KOPT-K1 (cell line): ENCODE measurements at regions not wholly inside any gene's neighbourhood (a gene's known extent, or its start where the extent isn't known, plus 50 kb on each side); places are given as distances from the start of the nearest gene placed in this dataset.

Experiments
- H3K27ac ChIP-seq: fragments of 200-600 bp; sonication (generic); 2 replicates; pipeline ENCODE4 v1.5.1; 2016; ENCODE audit warnings: antibody characterized with exemption, mild to moderate bottlenecking, low read depth, low read length; ENCODE audit not compliant: poor library complexity, severe bottlenecking
- H3K36me3 ChIP-seq: fragments of 200-600 bp; sonication (generic); 2 replicates; pipeline ENCODE4 v1.5.1; 2017; ENCODE audit warnings: antibody characterized with exemption, mild to moderate bottlenecking, low read length, moderate library complexity; ENCODE audit not compliant: insufficient read depth
- H3K9me3 ChIP-seq: fragments of 200-600 bp; sonication (generic); 2 replicates; pipeline ENCODE4 v1.5.1; 2017; ENCODE audit warnings: antibody characterized with exemption, low read length, mild to moderate bottlenecking; ENCODE audit not compliant: insufficient read depth, poor library complexity, severe bottlenecking

- Histone ChIP-seq H3K36me3 (no peaks in the 10 kb centered on the region), H3K9me3 (no peaks in the 10 kb centered on the region), H3K27ac (no peak overlapping the region)
Measured at GRCh38 chr13:74886502-74886901, 595.5 kb downstream of the TBC1D4 start.

GRCh38 chr13:74883834-74884233, 598.1 kb downstream of the TBC1D4 start:
- no peak overlapping the region for H3K27ac ChIP-seq
- H3K9me3 ChIP-seq = no peaks in the 10 kb centered on the region
- H3K36me3 ChIP-seq = no peaks in the 10 kb centered on the region

DNA sequence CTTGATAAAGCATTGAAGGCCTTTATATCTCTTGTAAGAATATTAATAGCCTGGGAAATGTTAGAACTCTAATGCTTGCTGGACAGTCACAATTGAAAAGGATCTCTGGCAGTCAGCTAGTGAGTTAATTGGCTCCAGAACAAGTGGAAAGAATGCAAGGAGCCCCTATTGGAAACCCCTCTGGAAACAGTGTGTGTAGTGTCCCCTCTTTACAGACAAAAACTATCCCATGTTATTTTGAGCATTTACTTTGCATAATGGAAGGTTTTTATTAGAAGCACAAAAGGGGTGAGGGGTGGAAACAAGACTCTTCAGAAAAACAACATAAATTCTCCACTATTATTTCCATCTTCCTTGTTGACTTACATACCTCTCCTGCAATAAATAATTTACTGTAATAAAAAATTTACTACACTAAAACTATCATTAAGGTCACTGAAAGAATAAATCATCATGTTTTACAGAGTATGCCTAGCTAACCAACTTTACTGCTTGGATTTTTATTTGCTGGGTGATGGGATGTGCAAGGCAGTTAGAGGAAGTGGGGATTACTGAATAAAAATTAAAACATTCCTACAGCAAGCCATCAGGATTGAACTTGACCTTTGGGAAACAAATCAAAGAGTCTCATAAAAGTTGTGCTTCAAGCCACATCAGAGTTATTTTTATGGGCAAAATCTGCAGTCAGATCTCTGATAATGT, 610.4 kb downstream of the TBC1D4 start:
- Histone ChIP-seq H3K9me3 (no peaks in the 10 kb centered on the region), H3K36me3 (no peaks in the 10 kb centered on the region), H3K27ac (no peak overlapping the region)

- no peaks in the 10 kb centered on the region for H3K36me3 ChIP-seq
- no peak overlapping the region for H3K27ac ChIP-seq
- H3K9me3 ChIP-seq = no peaks in the 10 kb centered on the region
Measured at GRCh38 chr13:74870865-74871264, 611.1 kb downstream of the TBC1D4 start.

DNA sequence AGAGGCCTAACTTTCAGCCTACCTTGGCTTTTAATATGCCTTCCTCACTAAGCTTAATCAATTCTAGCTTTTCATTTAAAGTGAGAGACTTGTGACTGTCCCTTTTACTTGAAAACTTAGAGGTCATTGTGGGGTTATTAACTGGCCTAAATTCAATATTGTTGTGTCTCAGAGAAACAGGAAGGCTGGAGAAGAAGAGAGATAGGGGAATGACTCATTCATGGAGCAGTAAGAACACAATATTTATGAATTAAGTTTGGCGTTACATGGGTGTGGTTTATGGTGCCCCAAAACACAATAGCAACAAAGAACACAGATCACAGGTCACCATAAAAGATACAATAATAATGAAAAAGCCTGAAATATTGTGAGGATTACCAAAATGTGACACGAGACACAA, 612.1 kb downstream of the TBC1D4 start:
- no peak overlapping the region for H3K27ac ChIP-seq
- no peaks in the 10 kb centered on the region for H3K9me3 ChIP-seq
- no peaks in the 10 kb centered on the region for H3K36me3 ChIP-seq

DNA sequence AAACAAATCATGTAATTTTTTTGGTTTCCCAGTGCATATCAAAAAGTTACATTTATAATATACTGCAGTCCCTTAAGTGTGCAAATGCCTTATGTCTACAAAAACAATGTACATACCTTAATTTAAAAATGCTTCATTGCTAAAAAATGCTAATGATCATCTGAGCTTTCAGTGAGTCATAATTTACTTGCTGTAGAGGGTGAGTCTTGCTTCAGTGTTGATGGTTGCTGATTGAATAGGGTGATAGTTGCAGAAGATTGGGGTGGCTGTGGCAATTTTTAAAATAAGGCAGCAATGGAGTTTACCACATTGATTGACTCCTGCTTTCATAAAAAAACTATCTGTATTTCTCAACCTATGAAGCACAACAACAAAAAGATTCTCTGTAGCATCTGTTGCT, 613.9 kb downstream of the TBC1D4 start:
- H3K36me3 ChIP-seq = no peaks in the 10 kb centered on the region
- H3K27ac ChIP-seq = no peak overlapping the region
- no peaks in the 10 kb centered on the region for H3K9me3 ChIP-seq

- Histone ChIP-seq H3K27ac (no peak overlapping the region), H3K36me3 (no peaks in the 10 kb centered on the region), H3K9me3 (no peaks in the 10 kb centered on the region)
Measured at GRCh38 chr13:74867460-74867859, 614.5 kb downstream of the TBC1D4 start.

DNA sequence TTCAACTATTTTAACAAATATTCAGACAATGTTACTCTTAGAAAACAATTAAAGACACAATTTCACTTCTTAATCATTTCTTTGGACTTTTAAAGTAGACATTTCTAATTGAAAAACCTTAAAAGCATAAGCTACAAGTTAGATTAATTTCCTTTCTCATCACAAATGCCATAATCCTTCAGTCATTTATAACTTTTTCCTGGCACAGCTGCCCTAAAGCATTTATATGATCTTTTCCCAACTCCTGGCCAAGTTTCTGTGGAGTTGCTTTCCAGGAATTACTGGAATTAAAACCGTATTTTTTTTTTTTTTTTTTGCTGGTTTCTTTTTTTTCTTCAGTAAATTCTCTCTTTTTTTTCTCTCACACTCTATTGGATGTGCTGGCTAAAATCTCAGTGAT, 615.9 kb downstream of the TBC1D4 start:
- Histone ChIP-seq H3K27ac (no peak overlapping the region), H3K9me3 (no peaks in the 10 kb centered on the region), H3K36me3 (no peaks in the 10 kb centered on the region)

GRCh38 chr13:74865656-74866055, 616.3 kb downstream of the TBC1D4 start:
- H3K9me3 ChIP-seq = no peaks in the 10 kb centered on the region

GRCh38 chr13:74860789-74861188, 621.2 kb downstream of the TBC1D4 start:
- no peaks in the 10 kb centered on the region for H3K36me3 ChIP-seq
- no peak overlapping the region for H3K27ac ChIP-seq
- H3K9me3 ChIP-seq = no peaks in the 10 kb centered on the region

More at GRCh38 chr13:74865656-74866055, 616.3 kb downstream of the TBC1D4 start:
- Histone ChIP-seq H3K27ac (no peak overlapping the region), H3K36me3 (no peaks in the 10 kb centered on the region)

GRCh38 chr13:74850893-74851292, 631.1 kb downstream of the TBC1D4 start:
- Histone ChIP-seq H3K9me3 (no peaks in the 10 kb centered on the region), H3K36me3 (no peaks in the 10 kb centered on the region), H3K27ac (no peak overlapping the region)

DNA sequence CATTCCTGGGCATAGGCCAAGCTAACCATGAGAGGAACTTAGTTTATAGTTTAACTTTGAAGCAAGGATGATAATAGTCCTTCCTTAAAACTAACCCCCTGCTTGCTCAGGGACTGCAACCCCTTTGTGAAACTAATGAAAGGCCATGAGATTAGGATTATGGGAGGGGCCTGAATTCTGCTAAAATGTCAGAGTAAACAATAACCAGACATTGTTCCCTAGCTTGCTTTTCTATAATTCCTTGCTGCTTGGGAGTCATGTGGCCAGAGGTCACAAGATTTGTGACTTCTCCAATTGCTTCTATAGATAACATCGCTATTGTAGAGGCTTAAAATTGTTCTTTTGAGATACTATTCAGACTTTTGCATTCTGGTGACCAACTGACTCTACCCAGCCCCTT, 634.0 kb downstream of the TBC1D4 start:
- no peaks in the 10 kb centered on the region for H3K36me3 ChIP-seq
- H3K27ac ChIP-seq = no peak overlapping the region

DNA sequence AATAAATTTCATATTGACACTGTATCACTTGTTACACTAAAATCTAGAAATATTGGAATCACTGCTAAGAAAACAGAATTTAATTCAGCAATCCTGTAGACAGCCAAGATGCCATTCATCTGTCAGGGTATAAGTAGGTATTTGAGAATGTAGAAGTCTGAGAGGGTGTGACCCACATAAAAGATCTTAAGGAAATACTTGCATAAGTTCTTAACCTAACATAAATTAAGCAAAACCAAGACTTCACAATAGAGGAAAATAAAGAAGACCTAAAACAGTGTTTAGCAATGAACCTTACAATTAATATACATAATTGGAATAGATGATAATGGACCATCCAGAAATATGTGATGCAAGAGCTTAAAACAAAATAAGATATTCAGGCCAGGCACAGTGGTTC, 636.2 kb downstream of the TBC1D4 start:
- Histone ChIP-seq H3K27ac (no peak overlapping the region), H3K9me3 (no peaks in the 10 kb centered on the region), H3K36me3 (no peaks in the 10 kb centered on the region)

More for the DNA sequence above, 634.0 kb downstream of the TBC1D4 start:
- H3K9me3 ChIP-seq = no peaks in the 10 kb centered on the region

- no peaks in the 10 kb centered on the region for H3K36me3 ChIP-seq
- H3K27ac ChIP-seq = no peak overlapping the region
- no peaks in the 10 kb centered on the region for H3K9me3 ChIP-seq
Measured at GRCh38 chr13:74841651-74842050, 640.3 kb downstream of the TBC1D4 start.

DNA sequence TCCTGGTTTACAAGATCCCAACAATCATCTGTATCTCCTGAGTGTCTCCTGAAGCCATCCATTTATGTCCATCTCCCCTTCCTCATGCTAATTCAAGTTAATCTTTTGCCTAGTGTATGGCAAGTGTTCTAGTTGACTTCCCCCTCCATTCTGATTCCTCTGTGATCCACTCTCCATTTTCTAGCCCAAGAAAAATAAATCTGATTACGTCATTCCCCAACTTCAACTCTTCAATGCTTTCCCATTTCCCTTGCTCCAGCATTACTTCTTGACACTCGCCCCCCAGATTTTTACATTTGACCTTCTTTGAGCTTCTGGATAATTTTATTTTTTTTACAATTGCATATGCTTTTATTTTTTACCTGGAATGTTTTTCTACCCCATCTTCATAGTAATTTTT, 640.8 kb downstream of the TBC1D4 start:
- Histone ChIP-seq H3K36me3 (no peaks in the 10 kb centered on the region), H3K27ac (no peak overlapping the region), H3K9me3 (no peaks in the 10 kb centered on the region)

DNA sequence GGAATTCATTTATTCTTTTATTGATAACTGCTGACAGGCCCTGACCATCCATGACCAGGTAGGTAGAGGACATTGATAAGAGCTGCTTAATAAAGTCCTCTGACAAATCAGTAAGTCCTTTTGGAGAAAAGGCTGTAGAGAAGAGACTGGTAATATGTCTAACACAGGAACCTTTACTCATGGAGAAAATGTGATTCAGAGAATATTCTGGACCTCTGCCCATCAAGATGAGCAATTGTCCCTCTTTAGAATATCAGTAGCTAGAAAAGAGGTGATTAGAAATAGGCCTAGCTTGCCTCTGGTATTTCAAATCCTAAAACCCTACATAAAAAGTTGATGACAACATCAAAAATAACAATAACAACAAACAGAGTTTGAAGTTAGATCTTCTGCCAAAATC, 642.3 kb downstream of the TBC1D4 start:
- H3K27ac ChIP-seq = no peak overlapping the region
- no peaks in the 10 kb centered on the region for H3K36me3 ChIP-seq
- H3K9me3 ChIP-seq = no peaks in the 10 kb centered on the region
